ENCODE measurements at regions not wholly inside any gene's neighbourhood (a gene's known extent, or its start where the extent isn't known, plus 50 kb on each side); places are given as distances from the start of the nearest gene placed in this dataset.

DNA sequence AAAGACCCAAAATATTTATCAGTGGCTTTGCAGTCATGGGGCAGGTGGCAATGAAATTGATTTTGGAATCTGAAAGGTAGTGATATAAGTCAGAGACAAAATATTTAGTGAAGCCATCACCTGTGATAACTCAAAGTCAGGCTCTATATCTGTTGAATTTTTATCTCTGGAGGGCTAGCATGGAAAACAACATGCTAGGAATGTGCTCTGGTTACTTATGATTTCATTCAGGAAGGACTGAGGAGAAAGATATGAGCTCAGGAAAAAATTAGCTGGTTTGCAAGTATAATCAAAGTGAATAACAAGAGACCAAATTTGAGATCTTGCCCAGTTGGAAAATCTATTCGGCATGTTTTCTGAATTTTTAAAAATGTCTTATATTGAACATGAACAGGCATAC lies 364.6 kb upstream of the LRRC7 start:
- no peaks in the 10 kb centered on the region for H3K4me1 ChIP-seq
- H3K27me3 ChIP-seq, result no peaks in the 10 kb centered on the region
- H3K36me3 ChIP-seq, result no peaks in the 10 kb centered on the region
- DNase-seq, result no peak
- no peaks in the 10 kb centered on the region for H3K9me3 ChIP-seq
- no peak overlapping the region for H3K4me3 ChIP-seq
- H3K27ac ChIP-seq, result no peak overlapping the region
- no peak for TF ChIP-seq POLR2A (IDR thresholded peaks at IDR 0.05)
- TF ChIP-seq, protein P1, sequence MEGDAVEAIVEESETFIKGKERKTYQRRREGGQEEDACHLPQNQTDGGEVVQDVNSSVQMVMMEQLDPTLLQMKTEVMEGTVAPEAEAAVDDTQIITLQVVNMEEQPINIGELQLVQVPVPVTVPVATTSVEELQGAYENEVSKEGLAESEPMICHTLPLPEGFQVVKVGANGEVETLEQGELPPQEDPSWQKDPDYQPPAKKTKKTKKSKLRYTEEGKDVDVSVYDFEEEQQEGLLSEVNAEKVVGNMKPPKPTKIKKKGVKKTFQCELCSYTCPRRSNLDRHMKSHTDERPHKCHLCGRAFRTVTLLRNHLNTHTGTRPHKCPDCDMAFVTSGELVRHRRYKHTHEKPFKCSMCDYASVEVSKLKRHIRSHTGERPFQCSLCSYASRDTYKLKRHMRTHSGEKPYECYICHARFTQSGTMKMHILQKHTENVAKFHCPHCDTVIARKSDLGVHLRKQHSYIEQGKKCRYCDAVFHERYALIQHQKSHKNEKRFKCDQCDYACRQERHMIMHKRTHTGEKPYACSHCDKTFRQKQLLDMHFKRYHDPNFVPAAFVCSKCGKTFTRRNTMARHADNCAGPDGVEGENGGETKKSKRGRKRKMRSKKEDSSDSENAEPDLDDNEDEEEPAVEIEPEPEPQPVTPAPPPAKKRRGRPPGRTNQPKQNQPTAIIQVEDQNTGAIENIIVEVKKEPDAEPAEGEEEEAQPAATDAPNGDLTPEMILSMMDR (IDR thresholded peaks at IDR 0.05), result no peak

DNA sequence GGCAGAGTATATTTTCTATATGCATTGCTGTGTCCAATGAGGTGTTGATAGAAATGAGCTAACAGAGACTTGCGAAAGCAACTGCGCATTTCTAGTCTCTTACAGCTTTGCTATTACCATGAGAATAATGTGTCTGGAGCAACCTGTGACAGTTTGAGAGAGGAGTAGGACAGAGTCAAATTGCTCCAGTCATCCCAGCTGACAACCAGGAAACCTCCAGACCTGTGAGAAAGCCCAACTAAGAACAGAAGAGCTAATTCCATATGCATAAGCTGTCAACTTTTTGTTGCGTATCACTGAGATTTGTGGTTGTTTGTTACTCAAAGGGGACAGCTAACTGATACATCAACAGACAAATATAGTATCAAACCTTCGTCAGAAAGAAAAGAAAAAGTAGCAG lies 354.1 kb upstream of the LRRC7 start:
- TF ChIP-seq POLR2A (IDR thresholded peaks at IDR 0.05), result no peak
- Histone ChIP-seq H3K4me3 (no peak overlapping the region), H3K36me3 (no peaks in the 10 kb centered on the region), H3K27me3 (no peaks in the 10 kb centered on the region), H3K4me1 (no peaks in the 10 kb centered on the region), H3K9me3 (no peaks in the 10 kb centered on the region), H3K27ac (no peak overlapping the region)
- DNase-seq, result no peak

DNA sequence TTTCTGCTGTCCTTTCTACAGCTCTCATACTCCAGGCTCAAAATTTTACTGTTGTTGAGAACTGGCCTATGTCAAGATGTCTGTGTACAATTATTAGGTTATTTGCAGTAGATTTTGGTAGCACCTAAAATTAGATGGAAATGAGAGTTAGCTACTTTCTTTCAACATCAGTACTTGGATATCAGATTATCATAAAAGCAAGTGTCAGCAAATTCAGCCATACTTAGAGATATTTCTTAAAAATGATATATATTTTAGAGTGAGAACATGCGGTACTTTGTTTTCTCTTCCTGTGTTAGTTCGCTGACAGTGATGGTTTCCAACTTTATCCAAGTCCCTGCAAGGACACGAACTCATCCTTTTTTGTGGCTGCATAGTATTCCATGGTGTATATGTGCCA lies 351.8 kb upstream of the LRRC7 start:
- no peaks in the 10 kb centered on the region for H3K4me1 ChIP-seq
- no peak for TF ChIP-seq POLR2A (IDR thresholded peaks at IDR 0.05)
- TF ChIP-seq, protein P1 (IDR thresholded peaks at IDR 0.05), result no peak
- no peaks in the 10 kb centered on the region for H3K36me3 ChIP-seq
- no peaks in the 10 kb centered on the region for H3K9me3 ChIP-seq
- H3K27ac ChIP-seq, result no peak overlapping the region
- H3K27me3 ChIP-seq, result no peaks in the 10 kb centered on the region
- no peak for DNase-seq
- no peak overlapping the region for H3K4me3 ChIP-seq

DNA sequence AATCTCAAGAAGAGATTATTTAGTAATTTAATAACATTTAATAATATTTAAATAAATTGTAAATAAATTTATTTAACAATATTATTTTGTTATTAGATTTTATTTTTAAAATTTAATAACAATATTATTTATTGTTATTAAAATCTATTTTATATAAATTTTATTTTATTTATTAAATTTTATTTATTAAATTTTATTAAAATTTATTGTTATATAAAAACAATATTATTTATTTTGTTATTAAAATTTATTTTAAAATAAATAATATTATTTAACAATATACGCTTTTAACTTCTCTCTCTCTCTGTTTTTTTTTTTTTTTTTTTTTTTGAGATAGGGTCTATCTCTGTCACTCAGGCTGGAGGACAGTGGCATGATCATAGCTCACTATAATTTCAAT lies 347.1 kb upstream of the LRRC7 start:
- H3K27me3 ChIP-seq, result no peaks in the 10 kb centered on the region
- TF ChIP-seq POLR2A (IDR thresholded peaks at IDR 0.05), result no peak
- TF ChIP-seq, protein P1 (IDR thresholded peaks at IDR 0.05), result no peak
- DNase-seq, result no peak
- H3K36me3 ChIP-seq, result no peaks in the 10 kb centered on the region
- no peak overlapping the region for H3K4me3 ChIP-seq
- no peaks in the 10 kb centered on the region for H3K9me3 ChIP-seq
- no peak overlapping the region for H3K27ac ChIP-seq
- no peaks in the 10 kb centered on the region for H3K4me1 ChIP-seq

DNA sequence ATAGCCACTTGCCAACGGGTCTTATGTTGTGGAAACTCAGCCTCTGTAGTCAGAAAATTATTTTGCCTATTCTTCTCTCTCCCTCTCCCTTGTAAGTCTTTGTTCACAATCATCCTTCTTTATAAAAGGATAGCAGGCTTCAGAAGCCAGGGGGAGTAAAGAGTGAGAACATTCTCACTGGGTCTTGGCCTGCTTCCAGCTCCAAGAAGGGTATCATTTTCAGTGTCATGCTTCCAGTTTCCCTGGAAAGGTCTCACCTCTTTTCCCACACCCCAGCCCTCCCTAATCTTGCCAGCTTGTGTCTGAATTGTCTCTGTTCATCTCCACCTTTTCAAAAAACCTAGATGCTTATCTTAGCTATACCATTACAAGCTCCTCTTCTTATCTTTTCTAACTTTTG lies 346.2 kb upstream of the LRRC7 start:
- Histone ChIP-seq H3K4me3 (no peak overlapping the region), H3K9me3 (no peaks in the 10 kb centered on the region), H3K27me3 (no peaks in the 10 kb centered on the region), H3K27ac (no peak overlapping the region), H3K36me3 (no peaks in the 10 kb centered on the region), H3K4me1 (no peaks in the 10 kb centered on the region)
- DNase-seq, result no peak
- no peak for TF ChIP-seq POLR2A (IDR thresholded peaks at IDR 0.05)
- TF ChIP-seq, protein P1 (IDR thresholded peaks at IDR 0.05), result no peak

DNA sequence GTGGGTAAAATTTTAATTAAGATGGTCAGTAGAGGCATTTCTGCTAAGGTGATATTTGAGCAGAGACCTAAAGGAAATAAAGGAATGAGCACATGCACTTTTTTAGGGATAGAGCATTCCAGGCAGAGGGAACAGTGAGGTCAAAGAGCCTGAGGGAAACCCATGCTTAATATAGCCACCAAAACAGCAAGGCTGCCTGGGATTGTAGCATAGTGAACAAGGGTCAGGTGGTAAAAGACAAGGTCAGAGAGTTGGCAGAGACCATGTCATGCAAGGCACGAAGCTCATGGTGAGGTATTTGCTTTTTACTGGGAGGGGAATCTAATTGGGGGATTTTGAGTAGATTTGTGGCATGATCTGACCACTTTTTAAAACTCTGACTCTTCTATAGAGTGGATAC lies 344.6 kb upstream of the LRRC7 start:
- H3K9me3 ChIP-seq, result no peaks in the 10 kb centered on the region
- DNase-seq, result no peak
- TF ChIP-seq, protein P1 (IDR thresholded peaks at IDR 0.05), result no peak
- no peak for TF ChIP-seq POLR2A (IDR thresholded peaks at IDR 0.05)
- H3K36me3 ChIP-seq, result no peaks in the 10 kb centered on the region
- H3K4me1 ChIP-seq, result no peaks in the 10 kb centered on the region
- H3K27me3 ChIP-seq, result no peaks in the 10 kb centered on the region
- no peak overlapping the region for H3K27ac ChIP-seq
- no peak overlapping the region for H3K4me3 ChIP-seq
